BLaER1 (cell line): ENCODE measurements at regions not wholly inside any gene's neighbourhood (a gene's known extent, or its start where the extent isn't known, plus 50 kb on each side); places are given as distances from the start of the nearest gene placed in this dataset.

ENCODE experiments used
- H3K27ac ChIP-seq: shearing (Covaris generic); formaldehyde crosslinking; 2 replicates; pipeline ENCODE4 v1.8.1; 2022
- H3K27me3 ChIP-seq: shearing (Covaris generic); formaldehyde crosslinking; 2 replicates; pipeline ENCODE4 v1.8.1; 2022
- H3K36me3 ChIP-seq: shearing (Covaris generic); formaldehyde crosslinking; 2 replicates; pipeline ENCODE4 v1.8.1; 2022
- H3K4me1 ChIP-seq: shearing (Covaris generic); formaldehyde crosslinking; 2 replicates; pipeline ENCODE4 v1.8.1; 2022
- H3K4me2 ChIP-seq: shearing (Covaris generic); formaldehyde crosslinking; 2 replicates; pipeline ENCODE4 v1.8.1; 2022
- H3K4me3 ChIP-seq: shearing (Covaris generic); formaldehyde crosslinking; 2 replicates; pipeline ENCODE4 v1.8.1; 2022
- H3K9ac ChIP-seq: shearing (Covaris generic); formaldehyde crosslinking; 2 replicates; pipeline ENCODE4 v1.8.1; 2022
- H3K9me3 ChIP-seq: shearing (Covaris generic); formaldehyde crosslinking; 2 replicates; pipeline ENCODE4 v1.8.1; 2022
- H4K20me1 ChIP-seq: shearing (Covaris generic); formaldehyde crosslinking; 2 replicates; pipeline ENCODE4 v1.8.1; 2022
- Cebpa-rat ChIP-seq: shearing (Covaris generic); IDR thresholded peaks from 2 replicates; pipeline ENCODE4 v1.8.1; 2022

GRCh38 chr10:44301781-44302355 is 83.0 kb downstream of the CXCL12 start:
- Histone ChIP-seq H3K9ac (no peak overlapping the region), H3K27me3 (no peaks in the 10 kb centered on the region), H4K20me1 (no peaks in the 10 kb centered on the region), H3K4me3 (no peak overlapping the region), H3K27ac (no peak overlapping the region), H3K36me3 (no peaks in the 10 kb centered on the region), H3K4me1 (no peaks in the 10 kb centered on the region), H3K4me2 (no peak overlapping the region), H3K9me3 (peaks cover 7% of the 10 kb centered on the region)
- TF ChIP-seq Cebpa-rat = no peak

- no peaks in the 10 kb centered on the region for H3K27me3 ChIP-seq
- H3K4me3 ChIP-seq = no peak overlapping the region
- no peak overlapping the region for H3K27ac ChIP-seq
- no peak for TF ChIP-seq Cebpa-rat
- H4K20me1 ChIP-seq = no peaks in the 10 kb centered on the region
- H3K9me3 ChIP-seq = peaks cover 7% of the 10 kb centered on the region
- H3K9ac ChIP-seq = no peak overlapping the region
- no peaks in the 10 kb centered on the region for H3K4me1 ChIP-seq
- H3K4me2 ChIP-seq = no peak overlapping the region
- no peaks in the 10 kb centered on the region for H3K36me3 ChIP-seq
Measured at GRCh38 chr10:44300666-44301649, 83.9 kb downstream of the CXCL12 start.

GRCh38 chr10:44298713-44299112 is 86.2 kb downstream of the CXCL12 start:
- Histone ChIP-seq H3K4me2 (no peak overlapping the region), H3K27ac (no peak overlapping the region), H4K20me1 (no peaks in the 10 kb centered on the region), H3K4me1 (no peaks in the 10 kb centered on the region), H3K4me3 (no peak overlapping the region), H3K27me3 (no peaks in the 10 kb centered on the region), H3K36me3 (no peaks in the 10 kb centered on the region), H3K9me3 (peaks cover under 1% of the 10 kb centered on the region; the same call in 1 of the 2 replicates), H3K9ac (no peak overlapping the region)
- TF ChIP-seq Cebpa-rat = no peak

- no peak overlapping the region for H3K4me2 ChIP-seq
- no peak for TF ChIP-seq Cebpa-rat
- H3K9ac ChIP-seq = no peak overlapping the region
- no peak overlapping the region for H3K27ac ChIP-seq
- no peaks in the 10 kb centered on the region for H3K4me1 ChIP-seq
- no peaks in the 10 kb centered on the region for H3K27me3 ChIP-seq
- no peaks in the 10 kb centered on the region for H3K36me3 ChIP-seq
- peaks cover 3% of the 10 kb centered on the region; the same call in 1 of the 2 replicates for H3K9me3 ChIP-seq
- no peak overlapping the region for H3K4me3 ChIP-seq
- H4K20me1 ChIP-seq = no peaks in the 10 kb centered on the region
Measured at GRCh38 chr10:44297963-44298362, 86.9 kb downstream of the CXCL12 start.

GRCh38 chr10:44295644-44296241 is 89.2 kb downstream of the CXCL12 start:
- no peaks in the 10 kb centered on the region for H3K4me1 ChIP-seq
- H3K9me3 ChIP-seq = peaks cover 3% of the 10 kb centered on the region; the same call in 1 of the 2 replicates
- no peak for TF ChIP-seq Cebpa-rat

GRCh38 chr10:44294726-44295412 is 90.0 kb downstream of the CXCL12 start:
- H3K4me3 ChIP-seq = no peak overlapping the region
- H3K27me3 ChIP-seq = no peaks in the 10 kb centered on the region
- TF ChIP-seq Cebpa-rat = no peak
- no peaks in the 10 kb centered on the region for H3K4me1 ChIP-seq
- no peaks in the 10 kb centered on the region for H4K20me1 ChIP-seq
- no peak overlapping the region for H3K27ac ChIP-seq
- H3K9me3 ChIP-seq = peaks cover 3% of the 10 kb centered on the region; the same call in 1 of the 2 replicates
- H3K4me2 ChIP-seq = no peak overlapping the region
- no peak overlapping the region for H3K9ac ChIP-seq
- H3K36me3 ChIP-seq = no peaks in the 10 kb centered on the region

More at GRCh38 chr10:44295644-44296241, 89.2 kb downstream of the CXCL12 start:
- H3K4me3 ChIP-seq = no peak overlapping the region
- no peak overlapping the region for H3K4me2 ChIP-seq
- H3K9ac ChIP-seq = no peak overlapping the region
- H3K27me3 ChIP-seq = no peaks in the 10 kb centered on the region
- H3K27ac ChIP-seq = no peak overlapping the region
- no peaks in the 10 kb centered on the region for H4K20me1 ChIP-seq
- no peaks in the 10 kb centered on the region for H3K36me3 ChIP-seq

GRCh38 chr10:44293842-44294241 is 91.1 kb downstream of the CXCL12 start:
- no peaks in the 10 kb centered on the region for H4K20me1 ChIP-seq
- peaks cover 3% of the 10 kb centered on the region; the same call in 1 of the 2 replicates for H3K9me3 ChIP-seq
- no peak overlapping the region for H3K4me3 ChIP-seq
- no peaks in the 10 kb centered on the region for H3K27me3 ChIP-seq
- no peak overlapping the region for H3K27ac ChIP-seq
- no peaks in the 10 kb centered on the region for H3K4me1 ChIP-seq
- no peak overlapping the region for H3K4me2 ChIP-seq
- H3K36me3 ChIP-seq = no peaks in the 10 kb centered on the region
- TF ChIP-seq Cebpa-rat = no peak
- H3K9ac ChIP-seq = no peak overlapping the region

GRCh38 chr10:44293306-44293778 is 91.6 kb downstream of the CXCL12 start:
- no peaks in the 10 kb centered on the region for H3K36me3 ChIP-seq
- no peak overlapping the region for H3K9ac ChIP-seq
- no peak overlapping the region for H3K4me2 ChIP-seq
- H3K4me1 ChIP-seq = no peaks in the 10 kb centered on the region
- TF ChIP-seq Cebpa-rat = no peak
- H3K4me3 ChIP-seq = no peak overlapping the region
- peaks cover 3% of the 10 kb centered on the region; the same call in 1 of the 2 replicates for H3K9me3 ChIP-seq
- H4K20me1 ChIP-seq = no peaks in the 10 kb centered on the region
- no peak overlapping the region for H3K27ac ChIP-seq
- H3K27me3 ChIP-seq = no peaks in the 10 kb centered on the region

- no peaks in the 10 kb centered on the region for H3K27me3 ChIP-seq
- H3K4me2 ChIP-seq = no peak overlapping the region
- no peak overlapping the region for H3K9ac ChIP-seq
- H3K36me3 ChIP-seq = no peaks in the 10 kb centered on the region
- no peak for TF ChIP-seq Cebpa-rat
- H3K27ac ChIP-seq = no peak overlapping the region
- no peak overlapping the region for H3K4me3 ChIP-seq
- H4K20me1 ChIP-seq = no peaks in the 10 kb centered on the region
- peaks cover 3% of the 10 kb centered on the region; the same call in 1 of the 2 replicates for H3K9me3 ChIP-seq
- H3K4me1 ChIP-seq = no peaks in the 10 kb centered on the region
Measured at GRCh38 chr10:44292390-44293002, 92.4 kb downstream of the CXCL12 start.
